SH-SY5Y (cell line): ENCODE measurements at regions not wholly inside any gene's neighbourhood (a gene's known extent, or its start where the extent isn't known, plus 50 kb on each side); places are given as distances from the start of the nearest gene placed in this dataset.

Experiments used
- GATA2 ChIP-seq: IDR thresholded peaks from 2 replicates; pipeline ENCODE4 v1.6.1; 2011; ENCODE audit warnings: mild to moderate bottlenecking, low read depth, low read length
- GATA3 ChIP-seq: IDR thresholded peaks from 2 replicates; pipeline ENCODE4 v1.6.1; 2011; ENCODE audit warnings: low read depth, mild to moderate bottlenecking, low read length, moderate library complexity

- no peak for TF ChIP-seq GATA2
- TF ChIP-seq GATA3 = no peak
Measured at GRCh38 chr2:235105821-235106359, 154.1 kb downstream of the SH3BP4 start.

GRCh38 chr2:235106874-235107639, 155.2 kb downstream of the SH3BP4 start:
- TF ChIP-seq GATA3 (no peak), GATA2 (no peak)

GRCh38 chr2:235107640-235107951, 155.8 kb downstream of the SH3BP4 start:
- no peak for TF ChIP-seq GATA3
- TF ChIP-seq GATA2 = no peak

- no peak for TF ChIP-seq GATA3
Measured at GRCh38 chr2:235112365-235112764, 160.5 kb downstream of the SH3BP4 start.

- no peak for TF ChIP-seq GATA3
- TF ChIP-seq GATA2 = no peak
Measured at GRCh38 chr2:235113854-235114253, 162.0 kb downstream of the SH3BP4 start.

GRCh38 chr2:235114286-235114685, 162.5 kb downstream of the SH3BP4 start:
- TF ChIP-seq GATA3 (no peak), GATA2 (no peak)

- TF ChIP-seq GATA3 (no peak), GATA2 (no peak)
Measured at GRCh38 chr2:235115521-235115920, 163.7 kb downstream of the SH3BP4 start.

- no peak for TF ChIP-seq GATA3
- no peak for TF ChIP-seq GATA2
Measured at GRCh38 chr2:235116885-235117492, 165.2 kb downstream of the SH3BP4 start.

- TF ChIP-seq GATA3 (no peak), GATA2 (no peak)
Measured at GRCh38 chr2:235126768-235127167, 175.0 kb downstream of the SH3BP4 start.

GRCh38 chr2:235127931-235128330, 176.1 kb downstream of the SH3BP4 start:
- TF ChIP-seq GATA3 = no peak
- no peak for TF ChIP-seq GATA2

GRCh38 chr2:235129850-235130249, 178.0 kb downstream of the SH3BP4 start:
- no peak for TF ChIP-seq GATA2
- TF ChIP-seq GATA3 = no peak

- TF ChIP-seq GATA3 (no peak), GATA2 (no peak)
Measured at GRCh38 chr2:235131334-235132305, 179.8 kb downstream of the SH3BP4 start.

GRCh38 chr2:235132651-235133050, 180.8 kb downstream of the SH3BP4 start:
- TF ChIP-seq GATA3 = no peak

GRCh38 chr2:235133837-235134236, 182.0 kb downstream of the SH3BP4 start:
- TF ChIP-seq GATA3 (no peak), GATA2 (no peak)
